ENCODE measurements at regions not wholly inside any gene's neighbourhood (a gene's known extent, or its start where the extent isn't known, plus 50 kb on each side); places are given as distances from the start of the nearest gene placed in this dataset.

- CTCF ChIA-PET (ENCODE audit: partially characterized antibody): interaction anchor here (0.6 kb wide), 1 partner anchor 267 kb away, joined by 4 read pairs; no protein-coding TSS in a partner anchor
- no peak for TF ChIP-seq MAX (IDR thresholded peaks at IDR 0.05)
- no peak for TF ChIP-seq POU5F1 (IDR thresholded peaks at IDR 0.05; ENCODE audit: low read depth, low read length)
- no peak for TF ChIP-seq EGR1 (IDR thresholded peaks at IDR 0.05; ENCODE audit: borderline replicate concordance, low read depth, low read length)
These were observed 102.5 kb upstream of the SPRED1 start for GRCh38 chr15:38150148-38150547.

More at GRCh38 chr15:38150148-38150547, 102.5 kb upstream of the SPRED1 start:
- H4K5ac ChIP-seq (ENCODE audit: insufficient read length, low read depth, low read length): no peak overlapping the region
- FAIRE-seq (no peak), DNase-seq (ENCODE audit: low read depth in 1 of 2, low spot score in 2 of 2) (no peak)
- no peak overlapping the region for H3K9ac ChIP-seq (replicated peaks in 1 of 4; ENCODE audit: extremely low read depth in 1 of 4, low read depth in 3 of 4, low read length in 3 of 4)
- no peak overlapping the region for H2AK5ac ChIP-seq (ENCODE audit: low read depth, low read length)
- H4K8ac ChIP-seq (ENCODE audit: extremely low read depth, insufficient read depth, low read length): no peak overlapping the region
- POLR2A ChIA-PET (ENCODE audit: partially characterized antibody): no interaction called here
- H3K27me3 ChIP-seq (replicated peaks in 1 of 4; ENCODE audit: control insufficient read depth in 3 of 4, extremely low read depth in 1 of 4, insufficient read depth in 3 of 4, low read length in 3 of 4): no peaks in the 10 kb centered on the region
- no peaks in the 10 kb centered on the region for H3K79me1 ChIP-seq (ENCODE audit: low read depth, low read length)
- H3K4me2 ChIP-seq (ENCODE audit: insufficient read depth in 1 of 2, low read depth in 2 of 2, low read length in 2 of 2): no peak overlapping the region
- no peaks in the 10 kb centered on the region for H3K23me2 ChIP-seq (ENCODE audit: low read depth, low read length)
- H3K4me3 ChIP-seq (ENCODE audit: extremely low read depth in 1 of 4, insufficient read depth in 2 of 4, low read depth in 3 of 4, low read length in 4 of 4): no peak overlapping the region
- no peak overlapping the region for H2BK20ac ChIP-seq (ENCODE audit: low read length)
- 88% methylated on average over 1 of the region's 1 CpG; no CpG with 5 or more reads in 1 of the 2 experiments for WGBS, 2 experiments (ENCODE audit: extremely low coverage in 1 of 2, insufficient coverage in 1 of 2, insufficient read length in 1 of 2, insufficient replicate concordance in 2 of 2, low coverage in 1 of 2, low lambda C conversion rate in 2 of 2, missing lambda C conversion rate in 1 of 2)
- no peak overlapping the region for H2AFZ ChIP-seq (ENCODE audit: low read length)
- no peak overlapping the region for H3K56ac ChIP-seq (replicated peaks; ENCODE audit: insufficient read length, low read depth, low read length)
- no peak overlapping the region for H3K23ac ChIP-seq (ENCODE audit: insufficient read length)
- no peak overlapping the region for H2BK120ac ChIP-seq (replicated peaks; ENCODE audit: low read depth, low read length)
- peaks cover 0 to 6% of the 10 kb centered on the region in 2 experiments; a peak in 1 of 4 replicates for H3K9me3 ChIP-seq (ENCODE audit: insufficient read depth in 2 of 2, low read depth in 1 of 2, low read length in 1 of 2)
- no peak overlapping the region for H3K14ac ChIP-seq (ENCODE audit: insufficient read length)
- H3K4me1 ChIP-seq (replicated peaks in 1 of 4; ENCODE audit: control insufficient read depth in 3 of 4, insufficient read depth in 4 of 4, low read length in 3 of 4): no peaks in the 10 kb centered on the region
- H3K36me3 ChIP-seq (ENCODE audit: control insufficient read depth in 2 of 4, insufficient read depth in 4 of 4, low read length in 3 of 4): no peaks in the 10 kb centered on the region
- H4K20me1 ChIP-seq (replicated peaks in 1 of 2; ENCODE audit: control insufficient read depth in 1 of 2, insufficient read depth in 2 of 2, low read length in 2 of 2): no peaks in the 10 kb centered on the region
- no peaks in the 10 kb centered on the region for H3K79me2 ChIP-seq (ENCODE audit: control insufficient read depth in 1 of 2, insufficient read depth in 2 of 2, low read length in 2 of 2)
- H2BK5ac ChIP-seq (ENCODE audit: low read depth, low read length): no peak overlapping the region
- no peak overlapping the region for H2BK12ac ChIP-seq (ENCODE audit: low read depth, low read length)
- no peak overlapping the region for H4K91ac ChIP-seq (replicated peaks; ENCODE audit: insufficient read length, low read length)
- no peak overlapping the region for H3K18ac ChIP-seq (ENCODE audit: extremely low read depth, low read length)
- no peak overlapping the region for H3K4ac ChIP-seq (replicated peaks; ENCODE audit: insufficient read length, low read depth, low read length)
- H3K27ac ChIP-seq (ENCODE audit: low read depth, low read length): no peak overlapping the region
- H2BK15ac ChIP-seq (ENCODE audit: low read length): no peak overlapping the region
